K562 (cell line): ENCODE measurements at regions not wholly inside any gene's neighbourhood (a gene's known extent, or its start where the extent isn't known, plus 50 kb on each side); places are given as distances from the start of the nearest gene placed in this dataset.

Experiments
- ATAC-seq: fragments of 200-7000 bp; cut with Tn5 transposase; 3 replicates; pipeline ENCODE4 v1.9.1; 2020; ENCODE audit warnings: moderate library complexity
- BruUV-seq: library from RNA; stranded (reverse); fragments of 400-500 nt; replicated peaks from 2 replicates; lab custom pipeline; 2021; lab: Mats Ljungman, UMichigan
- CTCF ChIA-PET: fragments of 300-600 bp; formaldehyde crosslinking; extraction: SDS; loops from one replicate; lab custom pipeline; 2021; ENCODE audit warnings: low intra/inter-chr PET ratio; lab: Yijun Ruan, JAX
- POLR2A ChIA-PET: fragments of 300-600, 350-650 bp; sonication (Branson Sonifier 250); formaldehyde crosslinking; extraction: SDS; loops from one replicate; lab custom pipeline; 2021; ENCODE audit warnings: antibody characterized with exemption, inconsistent platforms; lab: Yijun Ruan, JAX
- DNase-seq, 4 experiments: peaks; one replicate each; pipeline versions ENCODE4 v3.0.0 to v3.0.0-alpha.2; 2011 to 2018; ENCODE audit warnings: low spot score in 3 of 4, mixed read lengths in 3 of 4; ENCODE audit errors: extremely low read depth in 1 of 4
- FAIRE-seq: peaks from 2 replicates; lab custom pipeline; 2011; peaks lifted over from hg19 to GRCh38; lab: Jason Lieb, UNC
- H2AFZ ChIP-seq: 2 replicates; pipeline ENCODE4 v1.6.0; 2011; ENCODE audit warnings: low read depth, low read length, control low read depth, inconsistent platforms
- H3K27ac ChIP-seq: fragments of 200-600 bp; 3 replicates; pipeline ENCODE4 v1.8.0; 2011; ENCODE audit warnings: low read depth, mild to moderate bottlenecking, control low read depth, inconsistent platforms, low read length, moderate library complexity, mixed read lengths; ENCODE audit errors: extremely low read depth
- H3K27me3 ChIP-seq, 2 experiments: fragments of 300-600 bp in 1 of 2; 2 replicates in 1 of 2; 3 replicates in 1 of 2; pipeline versions ENCODE4 v1.6.0 to v1.8.0; 2011; ENCODE audit warnings: inconsistent platforms in 2 of 2, low read length in 2 of 2, mild to moderate bottlenecking in 1 of 2, mixed read lengths in 1 of 2, moderate library complexity in 1 of 2; ENCODE audit not compliant: control insufficient read depth in 2 of 2, insufficient read depth in 2 of 2
- H3K36me3 ChIP-seq: fragments of 300-600 bp; 3 replicates; pipeline ENCODE4 v1.8.0; 2011; ENCODE audit warnings: mild to moderate bottlenecking, low read length, inconsistent platforms; ENCODE audit not compliant: control insufficient read depth, insufficient read depth
- H3K4me1 ChIP-seq, 2 experiments: fragments of 200-600 bp in 1 of 2; replicated peaks in 1 of 2; 2 replicates in 1 of 2; 3 replicates in 1 of 2; pipeline versions ENCODE4 v1.5.1 to v1.8.0; 2011; ENCODE audit warnings: inconsistent platforms in 2 of 2, low read length in 2 of 2, mild to moderate bottlenecking in 1 of 2, mixed read lengths in 1 of 2, moderate library complexity in 1 of 2; ENCODE audit not compliant: control insufficient read depth in 2 of 2, insufficient read depth in 2 of 2
- H3K4me2 ChIP-seq: 2 replicates; pipeline ENCODE4 v1.6.1; 2011; ENCODE audit warnings: low read length, control low read depth, inconsistent platforms, mixed read lengths; ENCODE audit not compliant: insufficient read depth
- H3K4me3 ChIP-seq: fragments of 200-600 bp; sonication (generic), shearing (Covaris generic); 2 replicates; pipeline ENCODE4 v1.5.1; 2016; ENCODE audit warnings: control low read depth, inconsistent platforms
- H3K79me2 ChIP-seq: fragments of 200-600 bp; 3 replicates; pipeline ENCODE4 v1.8.0; 2011; ENCODE audit warnings: low read length, inconsistent platforms; ENCODE audit not compliant: control insufficient read depth, insufficient read depth
- H3K9ac ChIP-seq, 2 experiments: 2 replicates each; pipeline versions ENCODE4 v1.6.0 to v1.6.1; 2011; ENCODE audit warnings: low read depth in 2 of 2, low read length in 2 of 2, control low read depth in 1 of 2, inconsistent platforms in 1 of 2, mild to moderate bottlenecking in 1 of 2, mixed read lengths in 1 of 2; ENCODE audit not compliant: insufficient read depth in 1 of 2
- H3K9me1 ChIP-seq: one replicate; pipeline ENCODE4 v1.6.0; 2011; ENCODE audit warnings: inconsistent platforms, mild to moderate bottlenecking, low read length, moderate library complexity; ENCODE audit not compliant: control insufficient read depth, insufficient read depth
- H3K9me3 ChIP-seq: replicated peaks from 2 replicates; pipeline ENCODE4 v1.5.1; 2011; ENCODE audit warnings: low read depth, low read length, inconsistent platforms; ENCODE audit not compliant: control insufficient read depth, insufficient read depth
- H4K20me1 ChIP-seq: replicated peaks from 2 replicates; pipeline ENCODE4 v1.6.1; 2011; ENCODE audit warnings: low read length, inconsistent platforms, mixed read lengths; ENCODE audit not compliant: control insufficient read depth, insufficient read depth
- SNRNP70 ChIP-seq: fragments of 200-400 bp; formaldehyde crosslinking; optimal IDR thresholded peaks from 2 replicates; pipeline ENCODE3; 2017; ENCODE audit warnings: low read depth, low read length
- SRSF9 ChIP-seq: fragments of 200-400 bp; formaldehyde crosslinking; IDR thresholded peaks from 2 replicates; pipeline ENCODE4 v1.6.1; 2017; ENCODE audit warnings: low read depth, low read length, borderline replicate concordance
- TGIF2 ChIP-seq: sonication (generic); formaldehyde crosslinking; IDR thresholded peaks from 2 replicates; pipeline ENCODE4 v1.8.1; 2022; ENCODE audit warnings: mild to moderate bottlenecking, missing genetic modification reagents, moderate library complexity
- ZNF707 ChIP-seq: fragments of 250-450 bp; sonication (Bioruptor Pico); conservative IDR thresholded peaks from 2 replicates; pipeline ENCODE4 v1.8.0; 2022; ENCODE audit warnings: inconsistent platforms, mild to moderate bottlenecking, moderate library complexity
- WGBS: fragments of 100-300 bp; shearing (Covaris generic); methylation state at CpG from one replicate; pipeline ENCODE4 v1.1.6; 2016; ENCODE audit warnings: low coverage, mixed read lengths; ENCODE audit not compliant: insufficient coverage; ENCODE audit errors: missing lambda C conversion rate; 5-methylcytosine and 5-hydroxymethylcytosine counted together
- in situ Hi-C: fragments of 300-500 bp; cut with MboI; formaldehyde crosslinking; loops from 4 replicates; pipeline ENCODE4 v1.15.0; 2018; ENCODE audit warnings: inconsistent platforms, mixed read lengths
- intact Hi-C: fragments of 100-400 bp; cut with micrococcal nuclease; formaldehyde crosslinking; loops from 2 replicates; pipeline ENCODE4 v1.14.2; 2022
- TF ChIP-seq, protein P1 (sequence below): fragments of 450-650 bp; formaldehyde crosslinking; IDR thresholded peaks from 2 replicates; pipeline ENCODE4 v1.4.0; 2020; ENCODE audit warnings: mild to moderate bottlenecking

DNA sequence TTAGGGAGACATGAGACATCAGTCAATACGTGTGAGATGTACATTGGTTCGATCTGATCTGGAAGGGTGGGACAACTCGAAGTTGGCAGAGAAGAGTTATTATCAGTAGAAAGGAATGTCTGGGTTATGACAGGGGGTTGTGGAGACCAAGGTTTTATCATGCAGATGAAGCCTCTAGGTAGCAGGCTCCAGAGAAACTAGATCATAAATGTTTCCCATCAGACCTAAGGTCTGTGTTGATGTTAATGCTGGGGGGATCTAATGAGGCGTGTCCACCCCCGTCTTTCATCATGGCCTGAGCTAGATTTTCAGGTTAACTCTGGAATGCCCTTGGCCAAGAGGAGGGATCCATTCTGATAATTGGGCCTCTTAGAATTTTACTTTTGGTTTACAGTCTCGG lies 187.0 kb upstream of the KL start:
- in situ Hi-C loops: no loop called here
- Histone ChIP-seq H3K9me3 (no peaks in the 10 kb centered on the region), H4K20me1 (no peaks in the 10 kb centered on the region), H3K4me2 (no peak overlapping the region), H3K27me3 (peaks cover 3 to 5% of the 10 kb centered on the region in 2 experiments; a peak in 1 of 5 replicates), H3K9ac (no peak overlapping the region), H3K36me3 (no peaks in the 10 kb centered on the region)
- POLR2A ChIA-PET: no interaction called here
- intact Hi-C loops: no loop called here
- FAIRE-seq: no peak
- no TSS peak for BruUV-seq
- no peak for TF ChIP-seq SNRNP70
- TF ChIP-seq SRSF9: no peak
- TF ChIP-seq ZNF707 (CRISPR knock-in tag): no peak
- TF ChIP-seq, protein P1, sequence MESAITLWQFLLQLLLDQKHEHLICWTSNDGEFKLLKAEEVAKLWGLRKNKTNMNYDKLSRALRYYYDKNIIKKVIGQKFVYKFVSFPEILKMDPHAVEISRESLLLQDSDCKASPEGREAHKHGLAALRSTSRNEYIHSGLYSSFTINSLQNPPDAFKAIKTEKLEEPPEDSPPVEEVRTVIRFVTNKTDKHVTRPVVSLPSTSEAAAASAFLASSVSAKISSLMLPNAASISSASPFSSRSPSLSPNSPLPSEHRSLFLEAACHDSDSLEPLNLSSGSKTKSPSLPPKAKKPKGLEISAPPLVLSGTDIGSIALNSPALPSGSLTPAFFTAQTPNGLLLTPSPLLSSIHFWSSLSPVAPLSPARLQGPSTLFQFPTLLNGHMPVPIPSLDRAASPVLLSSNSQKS (CRISPR knock-in tag): no peak
- TF ChIP-seq TGIF2 (CRISPR knock-in tag): no peak
- TF ChIP-seq, all 486 proteins: peak for 0
- H2AFZ ChIP-seq: no peak overlapping the region
- no peak overlapping the region for H3K27ac ChIP-seq
- ATAC-seq (no peak), DNase-seq (no peak)
- H3K79me2 ChIP-seq: no peaks in the 10 kb centered on the region
- no peaks in the 10 kb centered on the region for H3K4me1 ChIP-seq
- H3K4me3 ChIP-seq: no peak overlapping the region
- CTCF ChIA-PET: no interaction called here
- H3K9me1 ChIP-seq: no peaks in the 10 kb centered on the region
- WGBS: 5% methylated on average over 6 of the region's 6 CpGs
